ENCODE measurements at regions not wholly inside any gene's neighbourhood (a gene's known extent, or its start where the extent isn't known, plus 50 kb on each side); places are given as distances from the start of the nearest gene placed in this dataset.
"Not testable (repeated sequence)": the region's sequence is repeated elsewhere in the genome, so short reads cannot be mapped to it uniquely, and the experiment has no call there.

- Mint-ChIP-seq H3K9me3 (peaks cover 5 to 8% of the 10 kb centered on the region in 2 donors), H3K36me3 (no peaks in the 10 kb centered on the region), H3K27ac (no peak overlapping the region)
- DNase-seq (ENCODE audit: low spot score in 2 of 2) = no peak
- ATAC-seq = no peak
Observed at GRCh38 chr4:170243662-170244288, 154.0 kb upstream of the AADAT start.

DNA sequence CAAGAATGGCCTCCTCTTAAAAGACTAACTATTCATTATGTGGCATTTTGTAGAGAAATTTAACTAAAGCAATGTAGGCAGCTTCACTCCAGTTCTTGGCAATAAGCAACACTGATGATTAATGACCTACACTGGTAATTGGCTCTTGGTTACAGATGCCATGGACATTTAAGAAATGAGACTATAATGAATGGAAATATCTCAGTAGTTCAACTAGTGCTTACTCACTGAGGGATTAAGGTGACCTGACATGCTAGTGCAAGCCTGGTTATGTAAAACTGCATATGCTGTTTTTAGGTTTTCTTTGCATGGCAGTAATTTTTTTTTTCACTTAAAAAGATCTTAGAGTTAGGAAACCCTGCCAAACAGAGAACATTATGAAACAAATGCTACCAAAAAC lies 152.7 kb upstream of the AADAT start:
- DNase-seq (ENCODE audit: low spot score in 2 of 2) (no peak), ATAC-seq (no peak)
- Mint-ChIP-seq H3K36me3 (no peaks in the 10 kb centered on the region), H3K9me3 (peaks cover 5 to 8% of the 10 kb centered on the region in 2 donors), H3K27ac (no peak overlapping the region)

GRCh38 chr4:170234800-170235199 lies 145.0 kb upstream of the AADAT start:
- Mint-ChIP-seq H3K9me3 (no peaks in the 10 kb centered on the region), H3K27ac (no peak overlapping the region), H3K36me3 (no peaks in the 10 kb centered on the region)
- ATAC-seq (no peak), DNase-seq (ENCODE audit: low spot score in 2 of 2) (no peak)

- Mint-ChIP-seq H3K27ac (no peak overlapping the region), H3K36me3 (no peaks in the 10 kb centered on the region), H3K9me3 (no peaks in the 10 kb centered on the region)
- DNase-seq (ENCODE audit: low spot score in 2 of 2) = no peak
- no peak for ATAC-seq
Observed at GRCh38 chr4:170231377-170231776, 141.6 kb upstream of the AADAT start.

DNA sequence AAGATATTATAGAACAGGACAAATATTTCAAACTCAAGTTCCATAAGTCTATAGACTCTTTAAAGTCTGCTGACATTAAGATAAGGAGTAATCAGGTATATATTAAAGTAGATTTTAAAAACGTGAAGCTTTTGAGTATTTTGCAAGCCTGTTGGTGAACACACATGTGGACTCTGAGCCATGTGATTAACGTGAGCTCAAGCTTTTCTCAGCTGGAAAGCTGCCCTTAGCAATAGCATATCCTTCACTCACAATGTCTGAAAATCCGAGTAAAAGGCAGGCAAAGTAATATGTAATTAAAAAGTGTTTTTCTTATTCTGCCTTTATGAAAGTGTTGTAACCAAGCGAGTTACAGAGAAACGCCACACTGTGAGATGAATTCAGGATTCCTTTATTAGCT lies 140.5 kb upstream of the AADAT start:
- H3K27ac Mint-ChIP-seq = no peak overlapping the region
- DNase-seq (ENCODE audit: low spot score in 2 of 2) (no peak), ATAC-seq (no peak)
- H3K36me3 Mint-ChIP-seq = no peaks in the 10 kb centered on the region
- H3K9me3 Mint-ChIP-seq = no peaks in the 10 kb centered on the region

- Mint-ChIP-seq H3K9me3 (no peaks in the 10 kb centered on the region), H3K36me3 (no peaks in the 10 kb centered on the region), H3K27ac (no peak overlapping the region)
- ATAC-seq = no peak
- no peak for DNase-seq (ENCODE audit: low spot score in 2 of 2)
Observed at GRCh38 chr4:170229006-170229405, 139.2 kb upstream of the AADAT start.

DNA sequence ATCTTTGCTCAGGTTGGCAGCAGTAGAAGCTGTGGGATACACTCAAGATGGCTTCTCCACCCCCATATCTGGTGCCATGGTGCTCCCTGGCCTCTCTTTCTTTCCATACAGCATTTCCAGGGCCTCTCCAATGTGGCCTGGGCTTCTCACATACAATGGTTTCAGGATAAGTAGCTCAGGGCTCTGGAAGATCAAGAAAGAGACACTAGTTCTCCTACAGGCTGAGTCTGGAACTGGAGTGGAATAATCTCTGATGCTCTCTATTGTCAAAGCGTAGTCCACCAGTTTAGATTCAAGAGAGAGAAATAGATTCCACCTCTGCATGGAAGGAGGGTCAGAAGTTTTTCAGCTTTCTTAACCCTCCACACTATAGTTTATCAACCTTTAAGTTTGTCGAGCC lies 138.2 kb upstream of the AADAT start:
- Mint-ChIP-seq H3K36me3 (no peaks in the 10 kb centered on the region), H3K27ac (no peak overlapping the region), H3K9me3 (peaks cover 0 to 4% of the 10 kb centered on the region in 2 donors)
- DNase-seq (ENCODE audit: low spot score in 2 of 2) = no peak
- ATAC-seq = no peak

DNA sequence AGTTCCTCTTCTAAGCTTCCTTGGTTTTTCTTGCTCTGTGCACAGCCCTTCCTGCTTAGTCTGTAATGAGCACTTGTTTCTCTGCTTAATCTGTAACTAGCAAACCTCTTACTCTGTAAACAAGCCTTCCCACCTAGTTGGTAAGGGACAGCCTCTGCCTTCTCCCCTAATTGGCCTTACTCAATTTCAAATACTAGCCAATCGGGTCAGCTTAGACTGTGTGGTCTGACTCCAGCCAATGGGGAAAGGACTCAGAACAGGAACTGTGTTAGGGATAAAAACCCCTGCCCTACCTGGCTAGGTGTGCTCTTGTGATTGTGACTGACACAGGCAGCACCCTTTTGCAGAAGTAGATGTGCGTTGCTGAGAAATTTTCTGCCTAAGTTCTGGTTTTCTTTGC lies 136.5 kb upstream of the AADAT start:
- DNase-seq (ENCODE audit: low spot score in 2 of 2) (no peak), ATAC-seq (no peak)
- Mint-ChIP-seq H3K36me3 (no peaks in the 10 kb centered on the region), H3K27ac (no peak overlapping the region), H3K9me3 (peaks cover 3 to 7% of the 10 kb centered on the region in 2 donors)

- H3K27ac Mint-ChIP-seq = no peak overlapping the region
- peaks cover 5 to 30% of the 10 kb centered on the region in 2 donors for H3K36me3 Mint-ChIP-seq
- H3K9me3 Mint-ChIP-seq = peaks cover 32 to 36% of the 10 kb centered on the region in 2 donors
- ATAC-seq (no peak), DNase-seq (ENCODE audit: low spot score in 2 of 2) (no peak)
Observed at GRCh38 chr4:170214731-170215130, 125.0 kb upstream of the AADAT start.

DNA sequence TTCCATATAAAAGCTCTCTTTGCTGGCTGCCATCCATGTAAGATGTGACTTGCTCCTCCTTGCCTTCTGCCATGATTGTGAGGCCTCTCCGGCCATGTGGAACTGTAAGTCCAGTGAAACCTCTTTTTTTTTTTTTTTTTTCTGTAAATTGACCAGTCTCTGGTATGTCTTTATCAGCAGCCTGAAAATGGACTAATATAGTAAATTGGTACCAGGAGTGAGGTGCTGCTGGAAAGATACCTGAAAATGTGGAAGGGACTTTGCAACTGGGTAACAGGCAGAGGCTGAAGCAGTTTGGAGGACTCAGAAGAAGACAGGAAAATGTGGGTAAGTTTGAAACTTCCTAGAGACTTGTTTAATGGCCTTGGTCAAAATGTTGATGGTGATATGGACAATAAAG lies 124.3 kb upstream of the AADAT start:
- ATAC-seq (no peak), DNase-seq (ENCODE audit: low spot score in 2 of 2) (no peak)
- peaks cover 32 to 33% of the 10 kb centered on the region in 2 donors for H3K9me3 Mint-ChIP-seq
- no peak overlapping the region for H3K27ac Mint-ChIP-seq
- peaks cover 5 to 30% of the 10 kb centered on the region in 2 donors for H3K36me3 Mint-ChIP-seq

GRCh38 chr4:170202721-170203120 lies 113.0 kb upstream of the AADAT start:
- H3K36me3 Mint-ChIP-seq = no peaks in the 10 kb centered on the region
- ATAC-seq = no peak
- no peak for DNase-seq (ENCODE audit: low spot score in 2 of 2)
- peaks cover 13 to 15% of the 10 kb centered on the region in 2 donors for H3K9me3 Mint-ChIP-seq
- H3K27ac Mint-ChIP-seq = no peak overlapping the region

DNA sequence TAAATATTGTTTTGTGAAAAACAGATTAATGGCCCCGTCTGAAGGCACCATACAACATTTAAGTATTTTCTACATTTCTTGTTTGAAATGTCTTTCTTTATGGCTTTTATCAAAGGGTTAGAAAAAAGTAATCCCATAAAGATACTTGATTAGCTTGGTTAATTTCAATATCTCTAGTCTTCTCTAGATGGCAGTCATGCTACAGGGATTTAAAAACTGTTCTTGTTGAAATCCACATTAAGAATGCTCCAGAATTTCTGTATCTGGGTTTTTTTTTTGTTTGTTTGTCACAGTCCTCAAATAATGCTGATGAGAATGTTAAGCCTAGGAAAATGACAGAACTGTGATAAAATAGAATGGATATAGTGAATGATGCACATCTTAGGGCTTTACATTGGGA lies 109.0 kb upstream of the AADAT start:
- ATAC-seq (no peak), DNase-seq (ENCODE audit: low spot score in 2 of 2) (no peak)
- no peaks in the 10 kb centered on the region for H3K36me3 Mint-ChIP-seq
- H3K9me3 Mint-ChIP-seq = peaks cover 15% of the 10 kb centered on the region in 2 donors
- no peak overlapping the region for H3K27ac Mint-ChIP-seq

DNA sequence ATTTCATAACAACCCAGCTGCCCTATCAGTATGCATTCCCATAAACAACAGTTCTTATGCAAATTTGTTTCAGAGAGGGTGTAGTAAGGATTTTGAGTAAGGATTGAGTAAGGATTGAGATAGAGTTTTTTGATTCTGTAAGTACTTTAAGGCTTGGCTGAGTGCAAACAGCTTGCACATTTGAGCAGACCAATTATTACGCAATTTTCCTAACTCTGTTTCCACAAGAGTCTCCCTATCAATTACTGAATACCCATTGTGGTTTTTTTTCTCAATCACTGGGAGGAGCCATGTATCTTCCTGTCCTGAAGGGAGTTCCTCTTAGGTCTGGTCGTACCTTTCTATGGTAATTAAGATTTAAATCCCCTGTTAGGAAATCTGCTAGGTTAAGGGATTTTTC lies 105.0 kb upstream of the AADAT start:
- not testable (repeated sequence) for H3K9me3 Mint-ChIP-seq; DNase-seq (ENCODE audit: low spot score in 2 of 2); H3K27ac Mint-ChIP-seq; H3K36me3 Mint-ChIP-seq; ATAC-seq

GRCh38 chr4:170193496-170193895 lies 103.7 kb upstream of the AADAT start:
- no peak for ATAC-seq
- Mint-ChIP-seq H3K36me3 (no peaks in the 10 kb centered on the region), H3K9me3 (peaks cover 4 to 5% of the 10 kb centered on the region in 2 donors), H3K27ac (no peak overlapping the region)
- no peak for DNase-seq (ENCODE audit: low spot score in 2 of 2)

GRCh38 chr4:170190265-170190664 lies 100.5 kb upstream of the AADAT start:
- DNase-seq (ENCODE audit: low spot score in 2 of 2) = no peak
- no peak for ATAC-seq
- H3K9me3 Mint-ChIP-seq = peaks cover 0 to 5% of the 10 kb centered on the region in 2 donors
- no peaks in the 10 kb centered on the region for H3K36me3 Mint-ChIP-seq
- no peak overlapping the region for H3K27ac Mint-ChIP-seq

- DNase-seq (ENCODE audit: low spot score in 2 of 2) (no peak), ATAC-seq (no peak)
- Mint-ChIP-seq H3K27ac (no peak overlapping the region), H3K36me3 (peaks cover 0 to 6% of the 10 kb centered on the region in 2 donors), H3K9me3 (peaks cover 5 to 9% of the 10 kb centered on the region in 2 donors)
Observed at GRCh38 chr4:170170861-170171260, 81.1 kb upstream of the AADAT start.

GRCh38 chr4:170169699-170170098 lies 79.9 kb upstream of the AADAT start:
- Mint-ChIP-seq H3K9me3 (peaks cover 0 to 5% of the 10 kb centered on the region in 2 donors), H3K27ac (no peak overlapping the region), H3K36me3 (peaks cover 0 to 6% of the 10 kb centered on the region in 2 donors)
- DNase-seq (ENCODE audit: low spot score in 2 of 2) (no peak), ATAC-seq (no peak)

- Mint-ChIP-seq H3K9me3 (peaks cover 0 to 5% of the 10 kb centered on the region in 2 donors), H3K36me3 (peaks cover 0 to 6% of the 10 kb centered on the region in 2 donors), H3K27ac (no peak overlapping the region)
- no peak for DNase-seq (ENCODE audit: low spot score in 2 of 2)
- no peak for ATAC-seq
Observed at GRCh38 chr4:170167678-170168077, 77.9 kb upstream of the AADAT start.
